Cardiac muscle cell (in vitro differentiated cells and primary cell): ENCODE measurements at regions not wholly inside any gene's neighbourhood (a gene's known extent, or its start where the extent isn't known, plus 50 kb on each side); places are given as distances from the start of the nearest gene placed in this dataset.

ENCODE experiments used
- DNase-seq, 2 donors: peaks; one replicate each; pipeline versions ENCODE4 v3.0.0 to v3.0.0-alpha.2; 2010 to 2017; ENCODE audit warnings: low read depth in 1 of 2, low spot score in 1 of 2
- H3K27ac ChIP-seq: fragments of 200-600 bp; sonication (generic); 2 replicates; pipeline ENCODE4 v1.5.1; 2016
- H3K27me3 ChIP-seq: fragments of 200-600 bp; sonication (generic); 2 replicates; pipeline ENCODE4 v1.6.0; 2016; ENCODE audit warnings: control low read depth
- H3K36me3 ChIP-seq: fragments of 200-600 bp; sonication (generic); 2 replicates; pipeline ENCODE4 v1.5.1; 2016; ENCODE audit warnings: control low read depth
- H3K4me1 ChIP-seq: fragments of 200-600 bp; sonication (generic); 2 replicates; pipeline ENCODE4 v1.8.1; 2017; ENCODE audit warnings: low read depth, mild to moderate bottlenecking, mixed run types
- H3K4me3 ChIP-seq: fragments of 200-600 bp; sonication (generic); 2 replicates; pipeline ENCODE4 v1.5.1; 2016; ENCODE audit warnings: mild to moderate bottlenecking
- H3K9me3 ChIP-seq: fragments of 200-600 bp; sonication (generic); 2 replicates; pipeline ENCODE4 v1.5.1; 2017; ENCODE audit warnings: low read depth, mild to moderate bottlenecking, control low read depth
- TF ChIP-seq, protein P1 (sequence below): IDR thresholded peaks from 2 replicates; pipeline ENCODE4 v1.5.1; 2012; ENCODE audit warnings: low read depth, mild to moderate bottlenecking, low read length

GRCh38 chr18:46341986-46342525, 237.9 kb downstream of the HAUS1 start:
- peaks cover 39% of the 10 kb centered on the region for H3K4me1 ChIP-seq
- H3K9me3 ChIP-seq: no peaks in the 10 kb centered on the region
- H3K36me3 ChIP-seq: no peaks in the 10 kb centered on the region
- H3K4me3 ChIP-seq: no peak overlapping the region
- H3K27me3 ChIP-seq: no peaks in the 10 kb centered on the region
- TF ChIP-seq, protein P1, sequence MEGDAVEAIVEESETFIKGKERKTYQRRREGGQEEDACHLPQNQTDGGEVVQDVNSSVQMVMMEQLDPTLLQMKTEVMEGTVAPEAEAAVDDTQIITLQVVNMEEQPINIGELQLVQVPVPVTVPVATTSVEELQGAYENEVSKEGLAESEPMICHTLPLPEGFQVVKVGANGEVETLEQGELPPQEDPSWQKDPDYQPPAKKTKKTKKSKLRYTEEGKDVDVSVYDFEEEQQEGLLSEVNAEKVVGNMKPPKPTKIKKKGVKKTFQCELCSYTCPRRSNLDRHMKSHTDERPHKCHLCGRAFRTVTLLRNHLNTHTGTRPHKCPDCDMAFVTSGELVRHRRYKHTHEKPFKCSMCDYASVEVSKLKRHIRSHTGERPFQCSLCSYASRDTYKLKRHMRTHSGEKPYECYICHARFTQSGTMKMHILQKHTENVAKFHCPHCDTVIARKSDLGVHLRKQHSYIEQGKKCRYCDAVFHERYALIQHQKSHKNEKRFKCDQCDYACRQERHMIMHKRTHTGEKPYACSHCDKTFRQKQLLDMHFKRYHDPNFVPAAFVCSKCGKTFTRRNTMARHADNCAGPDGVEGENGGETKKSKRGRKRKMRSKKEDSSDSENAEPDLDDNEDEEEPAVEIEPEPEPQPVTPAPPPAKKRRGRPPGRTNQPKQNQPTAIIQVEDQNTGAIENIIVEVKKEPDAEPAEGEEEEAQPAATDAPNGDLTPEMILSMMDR: no peak
- no peak for DNase-seq
- H3K27ac ChIP-seq: no peak overlapping the region

GRCh38 chr18:46343456-46343855, 239.3 kb downstream of the HAUS1 start:
- TF ChIP-seq, protein P1: no peak
- no peaks in the 10 kb centered on the region for H3K27me3 ChIP-seq
- H3K4me1 ChIP-seq: peaks cover 25% of the 10 kb centered on the region
- DNase-seq: no peak
- H3K36me3 ChIP-seq: no peaks in the 10 kb centered on the region
- H3K27ac ChIP-seq: no peak overlapping the region
- no peak overlapping the region for H3K4me3 ChIP-seq
- H3K9me3 ChIP-seq: no peaks in the 10 kb centered on the region

DNA sequence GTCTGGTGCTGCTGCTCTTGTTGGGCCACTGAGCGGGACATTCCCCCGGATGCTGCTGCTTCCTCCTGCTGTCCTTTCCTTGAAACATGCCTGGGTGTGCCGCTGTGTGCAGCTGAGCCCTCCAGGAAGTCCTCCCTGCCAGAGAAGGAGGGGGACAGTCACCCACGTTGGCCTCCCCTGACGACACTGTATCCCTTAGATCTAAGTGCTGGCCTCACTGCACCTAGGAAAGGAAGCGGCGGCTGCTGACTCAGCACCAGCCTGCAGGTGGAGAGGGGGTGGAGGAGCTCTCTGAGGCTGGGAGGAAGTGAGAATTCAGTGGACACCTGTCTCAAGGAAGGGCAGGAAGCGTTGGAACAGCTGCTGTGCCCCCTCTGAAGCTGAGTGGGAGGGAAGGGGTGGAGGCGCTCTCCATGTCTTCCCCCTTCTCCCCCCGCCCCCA, 239.8 kb downstream of the HAUS1 start:
- no peak for DNase-seq

GRCh38 chr18:46344416-46345180, 240.4 kb downstream of the HAUS1 start:
- TF ChIP-seq, protein P1: no peak
- no peak overlapping the region for H3K27ac ChIP-seq
- H3K4me3 ChIP-seq: no peak overlapping the region
- peaks cover 16% of the 10 kb centered on the region for H3K4me1 ChIP-seq
- no peak for DNase-seq
- H3K36me3 ChIP-seq: no peaks in the 10 kb centered on the region
- no peaks in the 10 kb centered on the region for H3K27me3 ChIP-seq
- H3K9me3 ChIP-seq: no peaks in the 10 kb centered on the region

More for the DNA sequence above, 239.8 kb downstream of the HAUS1 start:
- Histone ChIP-seq H3K4me3 (no peak overlapping the region), H3K36me3 (no peaks in the 10 kb centered on the region), H3K27me3 (no peaks in the 10 kb centered on the region), H3K9me3 (no peaks in the 10 kb centered on the region), H3K4me1 (peaks cover 20% of the 10 kb centered on the region), H3K27ac (no peak overlapping the region)
- TF ChIP-seq, protein P1: no peak

DNA sequence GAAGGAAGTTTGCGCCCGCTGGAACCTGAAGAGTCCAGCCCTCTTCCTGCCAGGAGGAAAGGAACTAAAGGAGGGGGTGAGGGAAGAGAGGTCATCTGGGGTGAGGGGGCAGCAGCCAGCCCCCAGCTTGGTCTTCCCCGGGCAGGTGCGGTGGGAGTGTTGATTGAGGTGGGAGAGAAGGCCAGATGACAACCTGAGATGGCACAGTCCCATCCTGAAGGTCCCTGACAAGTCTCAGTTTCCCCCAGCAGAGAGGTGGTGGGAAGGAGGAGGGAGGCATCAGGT, 240.9 kb downstream of the HAUS1 start:
- no peak for DNase-seq
- H3K4me1 ChIP-seq: peaks cover 11% of the 10 kb centered on the region
- TF ChIP-seq, protein P1: no peak
- H3K36me3 ChIP-seq: no peaks in the 10 kb centered on the region
- H3K9me3 ChIP-seq: no peaks in the 10 kb centered on the region
- H3K4me3 ChIP-seq: no peak overlapping the region
- no peak overlapping the region for H3K27ac ChIP-seq
- H3K27me3 ChIP-seq: no peaks in the 10 kb centered on the region
